ENCODE measurements at regions not wholly inside any gene's neighbourhood (a gene's known extent, or its start where the extent isn't known, plus 50 kb on each side); places are given as distances from the start of the nearest gene placed in this dataset.
A peak's percentile ranks its signal among the peaks of the same experiment; 100 is the strongest.

- Mint-ChIP-seq H3K9me3 (no peaks in the 10 kb centered on the region), H3K36me3 (ENCODE audit: insufficient read depth) (no peaks in the 10 kb centered on the region), H3K4me3 (no peak overlapping the region), H3K27ac (ENCODE audit: low read depth) (no peak overlapping the region), H3K4me1 (no peaks in the 10 kb centered on the region), H3K27me3 (no peaks in the 10 kb centered on the region)
- ATAC-seq (replicated peaks; ENCODE audit: extremely low read depth, poor library complexity, severe bottlenecking) (no peak), DNase-seq (ENCODE audit: low spot score in 2 of 2) (no peak)
Observed at GRCh38 chr12:77337362-77337761, 272.0 kb upstream of the E2F7 start.

DNA sequence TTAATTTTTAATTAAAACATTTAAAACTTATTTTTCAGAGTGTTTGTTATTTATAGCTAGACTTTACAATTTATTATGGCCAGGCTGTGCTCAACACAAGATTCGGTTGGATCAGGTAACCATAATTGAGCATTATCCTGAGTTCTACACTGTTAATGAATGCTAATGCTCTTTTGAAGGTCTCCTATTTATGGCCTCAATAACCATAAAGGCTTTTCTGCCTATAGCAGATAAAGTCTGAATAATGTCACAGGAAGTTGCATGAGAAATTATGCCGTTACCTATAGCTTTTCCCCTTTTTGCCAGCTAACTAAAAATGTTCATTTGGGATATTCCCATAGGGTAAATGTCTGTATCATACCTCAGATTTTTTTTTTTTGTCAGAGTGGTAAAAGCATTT is 269.4 kb upstream of the E2F7 start:
- no peaks in the 10 kb centered on the region for H3K4me1 Mint-ChIP-seq
- H3K9me3 Mint-ChIP-seq, result no peaks in the 10 kb centered on the region
- no peaks in the 10 kb centered on the region for H3K27me3 Mint-ChIP-seq
- no peak for ATAC-seq (replicated peaks; ENCODE audit: extremely low read depth, poor library complexity, severe bottlenecking)
- DNase-seq (ENCODE audit: low spot score in 2 of 2), result no peak
- H3K27ac Mint-ChIP-seq (ENCODE audit: low read depth), result no peak overlapping the region
- H3K4me3 Mint-ChIP-seq, result no peak overlapping the region
- H3K36me3 Mint-ChIP-seq (ENCODE audit: insufficient read depth), result no peaks in the 10 kb centered on the region

DNA sequence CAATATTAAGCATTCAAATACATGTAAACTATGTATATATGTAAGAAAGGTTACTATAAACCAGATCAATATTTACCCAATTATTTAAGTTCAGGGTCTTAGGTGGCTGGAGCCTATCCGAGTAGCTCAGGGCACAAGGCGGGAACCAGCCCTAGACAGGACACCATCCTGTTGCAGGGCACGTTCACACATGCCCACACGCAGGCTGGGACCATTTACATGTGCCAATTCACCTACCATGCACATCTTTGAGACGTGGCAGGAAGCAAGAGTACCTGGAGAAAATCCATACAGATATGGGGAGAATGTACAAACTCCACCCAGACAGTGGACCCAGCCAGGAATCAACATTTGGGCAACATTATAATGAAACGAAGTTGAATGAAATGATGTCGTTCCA is 263.0 kb upstream of the E2F7 start:
- Mint-ChIP-seq H3K4me3 (no peak overlapping the region), H3K4me1 (peaks cover 7% of the 10 kb centered on the region), H3K27me3 (peaks cover 48% of the 10 kb centered on the region), H3K9me3 (no peaks in the 10 kb centered on the region), H3K27ac (ENCODE audit: low read depth) (no peak overlapping the region), H3K36me3 (ENCODE audit: insufficient read depth) (no peaks in the 10 kb centered on the region)
- no peak for ATAC-seq (replicated peaks; ENCODE audit: extremely low read depth, poor library complexity, severe bottlenecking)
- no peak for DNase-seq (ENCODE audit: low spot score in 2 of 2)

- H3K36me3 Mint-ChIP-seq (ENCODE audit: insufficient read depth), result no peaks in the 10 kb centered on the region
- H3K9me3 Mint-ChIP-seq, result no peaks in the 10 kb centered on the region
- peaks cover 68% of the 10 kb centered on the region for H3K27me3 Mint-ChIP-seq
- H3K4me3 Mint-ChIP-seq, result peak overlapping the region; percentile 53
- no peak overlapping the region for H3K27ac Mint-ChIP-seq (ENCODE audit: low read depth)
- DNase-seq (ENCODE audit: low spot score in 2 of 2), result no peak
- no peak for ATAC-seq (replicated peaks; ENCODE audit: extremely low read depth, poor library complexity, severe bottlenecking)
- H3K4me1 Mint-ChIP-seq, result peaks cover 7% of the 10 kb centered on the region
Observed at GRCh38 chr12:77325511-77326236, 260.3 kb upstream of the E2F7 start.

DNA sequence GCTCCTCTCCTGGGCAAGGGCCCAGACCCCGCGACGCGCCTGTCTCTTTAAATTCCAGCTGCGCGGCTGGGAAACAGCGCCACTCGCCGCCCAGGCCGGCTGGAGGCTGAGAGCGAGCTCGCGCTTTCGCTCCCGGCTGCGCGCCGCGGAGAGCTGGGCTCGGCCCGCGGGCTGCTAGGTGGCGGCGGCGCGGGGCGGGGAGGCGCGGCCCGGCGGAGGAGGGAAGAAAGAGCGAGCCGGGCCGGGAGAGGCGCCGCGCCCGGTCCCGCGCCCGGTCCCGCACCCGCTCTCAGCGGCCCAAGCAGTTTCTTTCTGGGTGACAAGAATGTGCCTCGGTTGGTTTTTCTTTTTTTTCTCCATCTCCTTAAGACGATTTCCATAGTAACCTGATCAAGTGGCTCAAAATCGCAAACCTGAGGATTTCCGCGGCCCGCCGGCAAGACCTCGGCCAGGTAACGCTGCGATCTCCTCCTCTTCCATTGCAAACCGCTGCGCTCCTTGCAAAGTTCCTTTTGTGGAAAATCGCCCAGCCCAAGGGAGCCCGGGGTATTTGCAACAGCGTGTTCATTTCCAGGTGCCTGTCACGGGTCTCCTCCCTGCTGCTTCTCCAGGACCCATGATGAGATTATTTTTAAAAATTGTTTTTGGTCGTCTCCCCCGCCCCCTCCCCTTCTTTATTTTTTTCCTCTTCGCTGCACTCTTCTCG is 259.5 kb upstream of the E2F7 start:
- Mint-ChIP-seq H3K4me1 (peaks cover 7% of the 10 kb centered on the region), H3K4me3 (no peak overlapping the region), H3K27ac (ENCODE audit: low read depth) (no peak overlapping the region), H3K36me3 (ENCODE audit: insufficient read depth) (no peaks in the 10 kb centered on the region), H3K9me3 (no peaks in the 10 kb centered on the region), H3K27me3 (peaks cover 68% of the 10 kb centered on the region)
- no peak for ATAC-seq (replicated peaks; ENCODE audit: extremely low read depth, poor library complexity, severe bottlenecking)
- DNase-seq (ENCODE audit: low spot score in 2 of 2), result no peak

- DNase-seq (ENCODE audit: low spot score in 2 of 2) (no peak), ATAC-seq (replicated peaks; ENCODE audit: extremely low read depth, poor library complexity, severe bottlenecking) (no peak)
- Mint-ChIP-seq H3K4me1 (peaks cover 7% of the 10 kb centered on the region), H3K9me3 (no peaks in the 10 kb centered on the region), H3K4me3 (no peak overlapping the region), H3K27me3 (peaks cover 68% of the 10 kb centered on the region), H3K27ac (ENCODE audit: low read depth) (no peak overlapping the region), H3K36me3 (ENCODE audit: insufficient read depth) (no peaks in the 10 kb centered on the region)
Observed at GRCh38 chr12:77324416-77324762, 259.0 kb upstream of the E2F7 start.

DNA sequence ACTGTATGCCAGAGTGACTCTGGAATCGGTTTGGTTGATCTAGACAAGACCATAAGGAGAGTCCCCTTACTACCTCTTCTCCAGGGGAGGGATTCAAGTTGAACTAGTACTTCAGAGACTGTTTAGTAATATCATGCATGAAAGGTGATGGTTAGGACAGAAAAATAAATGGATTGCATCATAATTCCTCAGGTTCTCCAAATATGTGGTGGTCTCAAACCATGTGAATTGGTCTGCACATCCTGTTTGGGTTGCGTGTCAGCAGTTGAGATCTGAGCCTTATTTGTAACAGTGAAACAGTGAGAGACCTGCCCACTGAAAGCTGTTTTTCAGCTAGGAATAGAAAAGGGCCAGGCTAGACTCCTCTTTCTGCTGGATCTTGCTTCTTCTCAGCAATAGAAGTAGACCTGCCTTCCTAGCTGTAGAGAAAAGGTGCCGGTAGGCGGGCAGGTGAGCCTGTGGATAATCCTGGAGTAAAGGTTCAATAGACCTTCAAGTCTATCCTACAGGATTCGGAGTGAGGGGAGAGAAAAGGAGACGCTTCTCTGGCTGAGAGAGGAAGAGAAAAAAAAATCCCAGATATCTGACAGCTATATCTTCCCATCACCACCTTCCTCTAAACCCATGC is 258.5 kb upstream of the E2F7 start:
- Mint-ChIP-seq H3K4me3 (peak overlapping the region; percentile 34), H3K36me3 (ENCODE audit: insufficient read depth) (no peaks in the 10 kb centered on the region), H3K4me1 (peaks cover 7% of the 10 kb centered on the region), H3K27me3 (peaks cover 68% of the 10 kb centered on the region), H3K9me3 (no peaks in the 10 kb centered on the region), H3K27ac (ENCODE audit: low read depth) (no peak overlapping the region)
- ATAC-seq (replicated peaks; ENCODE audit: extremely low read depth, poor library complexity, severe bottlenecking) (no peak), DNase-seq (ENCODE audit: low spot score in 2 of 2) (no peak)

GRCh38 chr12:77319166-77319565 is 253.8 kb upstream of the E2F7 start:
- H3K9me3 Mint-ChIP-seq, result no peaks in the 10 kb centered on the region
- no peaks in the 10 kb centered on the region for H3K36me3 Mint-ChIP-seq (ENCODE audit: insufficient read depth)
- no peak for ATAC-seq (replicated peaks; ENCODE audit: extremely low read depth, poor library complexity, severe bottlenecking)
- no peak overlapping the region for H3K4me3 Mint-ChIP-seq
- no peak overlapping the region for H3K27ac Mint-ChIP-seq (ENCODE audit: low read depth)
- H3K4me1 Mint-ChIP-seq, result no peaks in the 10 kb centered on the region
- no peak for DNase-seq (ENCODE audit: low spot score in 2 of 2)
- H3K27me3 Mint-ChIP-seq, result peaks cover 28% of the 10 kb centered on the region

DNA sequence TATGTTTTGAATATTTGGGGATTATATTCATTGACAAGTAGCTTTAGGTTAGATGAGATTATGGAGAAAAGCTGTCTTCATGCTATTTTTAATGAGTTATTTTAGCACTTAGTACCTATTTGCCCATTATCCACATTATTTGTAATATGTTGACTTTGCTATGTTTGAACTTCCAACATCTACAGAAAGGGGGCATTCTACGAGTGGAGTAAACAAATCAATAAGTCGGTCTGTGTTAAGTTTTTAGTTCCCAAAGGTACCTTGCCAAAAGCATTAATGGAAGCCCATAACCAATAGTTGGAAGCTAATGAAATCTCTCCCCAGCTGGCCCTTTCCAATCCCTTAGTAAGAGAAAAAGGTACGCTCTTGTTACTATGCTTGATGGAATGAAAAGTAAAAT is 250.0 kb upstream of the E2F7 start:
- no peaks in the 10 kb centered on the region for H3K27me3 Mint-ChIP-seq
- DNase-seq (ENCODE audit: low spot score in 2 of 2) (no peak), ATAC-seq (replicated peaks; ENCODE audit: extremely low read depth, poor library complexity, severe bottlenecking) (no peak)
- H3K4me1 Mint-ChIP-seq, result no peaks in the 10 kb centered on the region
- no peak overlapping the region for H3K4me3 Mint-ChIP-seq
- no peaks in the 10 kb centered on the region for H3K9me3 Mint-ChIP-seq
- no peak overlapping the region for H3K27ac Mint-ChIP-seq (ENCODE audit: low read depth)
- H3K36me3 Mint-ChIP-seq (ENCODE audit: insufficient read depth), result no peaks in the 10 kb centered on the region

GRCh38 chr12:77314378-77315052 is 249.1 kb upstream of the E2F7 start:
- no peaks in the 10 kb centered on the region for H3K4me1 Mint-ChIP-seq
- ATAC-seq (replicated peaks; ENCODE audit: extremely low read depth, poor library complexity, severe bottlenecking) (no peak), DNase-seq (ENCODE audit: low spot score in 2 of 2) (no peak)
- H3K9me3 Mint-ChIP-seq, result no peaks in the 10 kb centered on the region
- H3K27me3 Mint-ChIP-seq, result no peaks in the 10 kb centered on the region
- H3K4me3 Mint-ChIP-seq, result no peak overlapping the region
- H3K36me3 Mint-ChIP-seq (ENCODE audit: insufficient read depth), result no peaks in the 10 kb centered on the region
- H3K27ac Mint-ChIP-seq (ENCODE audit: low read depth), result no peak overlapping the region

DNA sequence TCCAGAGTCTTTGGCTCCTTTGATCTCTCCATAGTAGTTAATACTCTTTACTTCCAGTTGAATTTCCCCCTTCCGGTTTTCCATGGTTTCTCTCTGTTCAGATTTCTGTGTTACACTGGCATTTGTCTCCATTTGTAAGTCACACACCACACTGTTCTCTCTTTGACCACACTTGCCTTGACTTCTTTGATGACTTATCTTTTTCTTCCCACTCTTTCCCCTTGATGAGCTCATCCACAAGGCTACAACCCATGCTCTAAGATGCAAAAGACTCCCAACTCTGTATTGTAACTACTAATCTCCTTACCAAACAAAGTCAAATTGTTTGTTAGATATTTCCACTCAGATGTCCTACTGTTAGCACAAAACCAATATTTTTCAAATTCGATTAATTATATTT is 242.7 kb upstream of the E2F7 start:
- Mint-ChIP-seq H3K27me3 (no peaks in the 10 kb centered on the region), H3K4me1 (no peaks in the 10 kb centered on the region), H3K9me3 (peaks cover 11% of the 10 kb centered on the region), H3K36me3 (ENCODE audit: insufficient read depth) (no peaks in the 10 kb centered on the region), H3K4me3 (no peak overlapping the region), H3K27ac (ENCODE audit: low read depth) (no peak overlapping the region)
- DNase-seq (ENCODE audit: low spot score in 2 of 2) (no peak), ATAC-seq (replicated peaks; ENCODE audit: extremely low read depth, poor library complexity, severe bottlenecking) (no peak)

- Mint-ChIP-seq H3K27me3 (no peaks in the 10 kb centered on the region), H3K4me3 (no peak overlapping the region), H3K36me3 (ENCODE audit: insufficient read depth) (no peaks in the 10 kb centered on the region), H3K4me1 (no peaks in the 10 kb centered on the region), H3K27ac (ENCODE audit: low read depth) (no peak overlapping the region), H3K9me3 (no peaks in the 10 kb centered on the region)
- no peak for ATAC-seq (replicated peaks; ENCODE audit: extremely low read depth, poor library complexity, severe bottlenecking)
- no peak for DNase-seq (ENCODE audit: low spot score in 2 of 2)
Observed at GRCh38 chr12:77300811-77301210, 235.4 kb upstream of the E2F7 start.
